ENCODE measurements at regions not wholly inside any gene's neighbourhood (a gene's known extent, or its start where the extent isn't known, plus 50 kb on each side); places are given as distances from the start of the nearest gene placed in this dataset.

DNA sequence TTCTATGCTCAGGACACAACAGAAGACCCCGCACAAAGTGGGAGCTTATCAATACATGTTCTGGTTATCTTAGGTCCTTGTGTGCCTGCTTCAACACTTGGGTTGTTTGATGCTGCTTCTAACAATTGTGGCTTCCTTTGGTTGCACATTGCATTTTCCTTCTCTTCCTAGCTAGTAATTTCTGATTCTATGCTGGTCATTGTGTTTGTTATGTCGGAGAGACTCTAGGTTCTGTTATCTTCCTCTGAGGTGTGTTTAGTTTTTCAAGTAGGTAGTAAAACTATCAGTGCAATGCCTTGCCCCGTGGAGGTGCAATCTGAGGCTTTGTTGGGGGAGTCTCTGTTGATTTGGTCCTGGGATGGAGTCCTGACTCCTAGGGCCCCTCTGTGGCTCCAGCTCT, 414.2 kb downstream of the SHANK2 start:
- no peaks in the 10 kb centered on the region for H3K36me3 ChIP-seq
- no peak overlapping the region for H3K4me2 ChIP-seq
- no peak overlapping the region for H3K4me3 ChIP-seq
- no peak overlapping the region for H3K9ac ChIP-seq
- H3K4me1 ChIP-seq: no peaks in the 10 kb centered on the region
- TF ChIP-seq Cebpa-rat (IDR thresholded peaks at IDR 0.05): no peak
- no peaks in the 10 kb centered on the region for H4K20me1 ChIP-seq
- H3K27ac ChIP-seq: no peak overlapping the region
- peaks cover 12% of the 10 kb centered on the region for H3K9me3 ChIP-seq
- H3K27me3 ChIP-seq: no peaks in the 10 kb centered on the region

DNA sequence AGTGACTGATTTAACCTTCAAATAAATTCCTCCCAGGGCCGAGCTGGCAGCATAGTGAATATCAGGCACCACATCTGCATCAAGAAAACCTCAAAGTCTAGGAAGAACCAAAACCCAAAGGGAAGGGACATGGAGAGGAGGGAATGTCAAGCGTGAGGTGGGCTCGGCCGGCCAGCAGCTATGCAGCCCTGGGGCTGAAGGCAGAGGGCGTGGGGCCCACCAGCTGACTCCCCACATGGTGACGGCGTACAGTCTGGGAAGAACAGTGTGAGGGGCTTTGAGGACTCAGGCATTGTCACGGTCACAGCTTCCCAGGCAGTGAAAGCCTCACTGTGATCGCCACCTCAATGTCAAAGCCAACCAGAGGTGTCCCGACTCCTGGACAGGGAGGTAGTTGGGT, 412.5 kb downstream of the SHANK2 start:
- no peak for TF ChIP-seq Cebpa-rat (IDR thresholded peaks at IDR 0.05)
- no peak overlapping the region for H3K27ac ChIP-seq
- H3K4me1 ChIP-seq: no peaks in the 10 kb centered on the region
- H3K36me3 ChIP-seq: no peaks in the 10 kb centered on the region
- H3K4me3 ChIP-seq: no peak overlapping the region
- no peaks in the 10 kb centered on the region for H4K20me1 ChIP-seq
- no peaks in the 10 kb centered on the region for H3K27me3 ChIP-seq
- H3K4me2 ChIP-seq: no peak overlapping the region
- H3K9ac ChIP-seq: no peak overlapping the region
- H3K9me3 ChIP-seq: peaks cover 12% of the 10 kb centered on the region

DNA sequence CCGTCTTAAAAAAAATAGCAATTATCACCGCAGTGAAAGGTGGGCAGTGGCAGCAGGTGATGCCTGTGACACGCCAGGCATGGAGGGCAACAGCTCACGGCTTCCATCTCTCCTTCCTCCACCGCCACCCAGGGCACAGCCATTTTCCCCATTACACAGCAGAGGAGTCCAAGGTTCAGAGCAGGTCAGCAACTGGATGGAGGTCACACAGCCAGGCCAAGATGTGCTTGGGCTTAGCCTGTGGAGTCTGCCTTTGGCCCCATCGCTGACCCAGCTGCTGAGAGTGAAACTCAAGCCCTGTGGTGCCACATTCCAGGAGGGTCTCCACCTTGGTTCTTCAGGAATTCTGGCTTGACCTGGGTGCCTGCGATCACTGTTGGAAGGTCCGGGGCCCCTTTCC, 411.1 kb downstream of the SHANK2 start:
- Histone ChIP-seq H3K4me3 (no peak overlapping the region), H3K36me3 (no peaks in the 10 kb centered on the region), H4K20me1 (no peaks in the 10 kb centered on the region), H3K27ac (no peak overlapping the region), H3K9ac (no peak overlapping the region), H3K27me3 (peaks cover 9% of the 10 kb centered on the region; the same call in 1 of the 2 replicates), H3K4me2 (no peak overlapping the region), H3K9me3 (peaks cover 12% of the 10 kb centered on the region), H3K4me1 (no peaks in the 10 kb centered on the region)
- TF ChIP-seq Cebpa-rat (IDR thresholded peaks at IDR 0.05): no peak

DNA sequence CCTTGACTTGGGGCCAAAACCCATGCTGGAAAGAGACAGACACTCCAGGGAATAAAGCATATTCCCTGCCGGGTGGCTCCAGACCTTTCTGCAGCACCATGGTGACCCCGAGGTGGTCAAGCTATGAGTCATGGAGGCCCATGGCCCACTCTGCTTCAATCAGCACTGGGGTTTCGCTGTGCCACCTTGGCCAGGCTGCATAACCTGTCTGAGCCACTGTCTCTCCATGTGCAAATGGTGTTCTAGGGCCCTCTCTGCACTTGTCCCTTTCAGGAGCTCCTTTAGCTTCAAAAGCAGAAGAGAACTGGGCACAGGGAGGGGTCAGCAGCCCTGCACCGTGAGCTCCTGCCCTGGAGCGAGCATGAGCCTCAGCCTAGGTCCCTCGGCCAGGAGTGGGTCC, 410.1 kb downstream of the SHANK2 start:
- no peak overlapping the region for H3K27ac ChIP-seq
- H3K9me3 ChIP-seq: peaks cover 12% of the 10 kb centered on the region
- no peak for TF ChIP-seq Cebpa-rat (IDR thresholded peaks at IDR 0.05)
- H4K20me1 ChIP-seq: no peaks in the 10 kb centered on the region
- no peaks in the 10 kb centered on the region for H3K36me3 ChIP-seq
- peaks cover 9% of the 10 kb centered on the region for H3K27me3 ChIP-seq
- H3K4me3 ChIP-seq: no peak overlapping the region
- no peaks in the 10 kb centered on the region for H3K4me1 ChIP-seq
- H3K9ac ChIP-seq: no peak overlapping the region
- H3K4me2 ChIP-seq: no peak overlapping the region

DNA sequence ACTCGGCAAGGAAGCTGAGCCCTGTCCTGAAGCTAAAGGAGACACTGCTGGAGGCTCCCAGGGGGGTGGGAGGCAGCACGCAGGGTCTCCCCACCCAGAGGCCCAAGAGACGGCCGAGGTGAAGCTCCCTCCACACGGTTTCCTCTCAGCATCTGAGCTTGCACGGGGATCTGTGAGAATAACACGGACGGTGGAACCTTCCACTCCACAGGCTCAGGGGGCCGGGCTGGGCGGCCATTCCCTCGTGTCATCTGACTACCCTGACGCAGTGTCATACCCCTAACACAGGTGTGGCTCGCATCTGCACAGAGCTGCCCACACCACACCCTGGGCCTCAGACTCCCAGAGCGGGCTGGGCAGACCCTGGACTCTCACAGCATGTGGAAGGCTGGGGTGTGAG, 409.7 kb downstream of the SHANK2 start:
- peaks cover 9% of the 10 kb centered on the region for H3K27me3 ChIP-seq
- H3K4me2 ChIP-seq: no peak overlapping the region
- H3K9ac ChIP-seq: no peak overlapping the region
- no peaks in the 10 kb centered on the region for H3K36me3 ChIP-seq
- H3K9me3 ChIP-seq: peaks cover 12% of the 10 kb centered on the region
- TF ChIP-seq Cebpa-rat (IDR thresholded peaks at IDR 0.05): no peak
- H4K20me1 ChIP-seq: no peaks in the 10 kb centered on the region
- no peaks in the 10 kb centered on the region for H3K4me1 ChIP-seq
- H3K4me3 ChIP-seq: no peak overlapping the region
- H3K27ac ChIP-seq: no peak overlapping the region

DNA sequence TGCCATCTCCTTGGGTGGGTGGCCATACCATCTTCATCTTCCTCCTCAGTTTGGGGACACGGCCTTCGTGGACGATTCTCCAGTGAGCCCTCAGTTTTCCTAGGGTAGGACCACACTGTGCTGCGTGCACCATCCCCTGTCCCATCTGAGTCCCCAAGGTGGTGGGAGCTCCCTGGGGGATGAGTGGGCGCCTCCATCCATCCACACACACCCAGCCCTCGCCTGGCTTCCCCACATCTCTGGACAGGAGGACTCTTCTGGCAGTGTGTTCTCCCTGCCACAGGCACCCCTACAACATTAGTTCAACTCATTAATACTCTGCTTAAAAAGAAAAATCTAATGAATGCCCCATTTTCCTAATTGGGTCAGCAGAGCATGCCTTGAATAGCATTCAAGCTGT, 408.5 kb downstream of the SHANK2 start:
- no peak overlapping the region for H3K27ac ChIP-seq
- no peak overlapping the region for H3K4me2 ChIP-seq
- H3K4me1 ChIP-seq: no peaks in the 10 kb centered on the region
- no peaks in the 10 kb centered on the region for H4K20me1 ChIP-seq
- H3K27me3 ChIP-seq: peaks cover 9% of the 10 kb centered on the region
- no peaks in the 10 kb centered on the region; the same call in 1 of the 2 replicates for H3K9me3 ChIP-seq
- no peak for TF ChIP-seq Cebpa-rat (IDR thresholded peaks at IDR 0.05)
- no peaks in the 10 kb centered on the region for H3K36me3 ChIP-seq
- no peak overlapping the region for H3K9ac ChIP-seq
- no peak overlapping the region for H3K4me3 ChIP-seq

DNA sequence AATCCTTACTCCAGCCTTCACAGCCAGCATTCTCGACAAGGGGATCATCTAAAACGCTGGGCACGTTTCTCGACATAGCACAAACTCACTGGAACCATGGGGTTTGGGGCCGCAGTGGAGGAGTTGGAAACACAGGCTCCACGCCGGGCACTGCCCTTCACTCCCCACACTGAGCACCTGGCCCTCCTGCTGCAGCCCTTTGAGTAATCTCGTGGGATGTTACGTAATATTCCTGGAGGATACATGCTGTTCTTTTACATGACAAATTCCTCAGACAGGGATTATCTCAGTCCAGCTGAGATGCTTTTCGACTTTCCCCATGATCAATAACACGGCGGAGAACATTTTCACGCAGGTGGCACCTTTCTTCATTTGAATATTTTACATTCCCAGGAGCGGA, 408.0 kb downstream of the SHANK2 start:
- H3K4me2 ChIP-seq: no peak overlapping the region
- no peak overlapping the region for H3K4me3 ChIP-seq
- H3K4me1 ChIP-seq: no peaks in the 10 kb centered on the region
- H3K27ac ChIP-seq: no peak overlapping the region
- no peaks in the 10 kb centered on the region for H3K36me3 ChIP-seq
- H3K9ac ChIP-seq: no peak overlapping the region
- peaks cover 9% of the 10 kb centered on the region for H3K27me3 ChIP-seq
- TF ChIP-seq Cebpa-rat (IDR thresholded peaks at IDR 0.05): no peak
- no peaks in the 10 kb centered on the region for H4K20me1 ChIP-seq
- no peaks in the 10 kb centered on the region for H3K9me3 ChIP-seq

DNA sequence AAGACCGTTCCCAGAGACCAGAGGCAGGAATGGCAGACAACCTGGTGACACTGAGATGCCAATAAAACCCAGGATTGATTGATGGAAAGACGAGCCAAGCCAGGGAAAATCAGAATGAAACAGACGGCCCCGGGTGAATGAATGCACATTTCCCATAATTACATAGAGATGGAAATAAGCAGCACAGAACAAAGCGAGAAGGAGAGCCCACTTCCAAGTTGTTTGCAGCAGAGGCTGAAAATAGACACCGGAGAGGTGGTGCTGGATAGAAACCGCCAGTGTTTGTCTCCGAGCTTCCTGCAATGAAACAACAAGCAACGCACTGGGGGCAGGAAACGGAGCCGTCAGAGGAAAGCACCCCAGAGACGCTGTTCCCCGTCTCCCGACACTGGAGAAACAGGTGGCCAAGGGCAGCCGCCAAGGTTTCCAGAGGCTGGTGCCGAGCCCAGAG, 406.8 kb downstream of the SHANK2 start:
- no peak overlapping the region for H3K4me3 ChIP-seq
- H3K36me3 ChIP-seq: no peaks in the 10 kb centered on the region
- no peak overlapping the region for H3K27ac ChIP-seq
- peaks cover 9% of the 10 kb centered on the region for H3K27me3 ChIP-seq
- no peak overlapping the region for H3K9ac ChIP-seq
- H3K9me3 ChIP-seq: no peaks in the 10 kb centered on the region
- no peaks in the 10 kb centered on the region for H4K20me1 ChIP-seq
- H3K4me2 ChIP-seq: no peak overlapping the region
- TF ChIP-seq Cebpa-rat (IDR thresholded peaks at IDR 0.05): no peak
- no peaks in the 10 kb centered on the region for H3K4me1 ChIP-seq

DNA sequence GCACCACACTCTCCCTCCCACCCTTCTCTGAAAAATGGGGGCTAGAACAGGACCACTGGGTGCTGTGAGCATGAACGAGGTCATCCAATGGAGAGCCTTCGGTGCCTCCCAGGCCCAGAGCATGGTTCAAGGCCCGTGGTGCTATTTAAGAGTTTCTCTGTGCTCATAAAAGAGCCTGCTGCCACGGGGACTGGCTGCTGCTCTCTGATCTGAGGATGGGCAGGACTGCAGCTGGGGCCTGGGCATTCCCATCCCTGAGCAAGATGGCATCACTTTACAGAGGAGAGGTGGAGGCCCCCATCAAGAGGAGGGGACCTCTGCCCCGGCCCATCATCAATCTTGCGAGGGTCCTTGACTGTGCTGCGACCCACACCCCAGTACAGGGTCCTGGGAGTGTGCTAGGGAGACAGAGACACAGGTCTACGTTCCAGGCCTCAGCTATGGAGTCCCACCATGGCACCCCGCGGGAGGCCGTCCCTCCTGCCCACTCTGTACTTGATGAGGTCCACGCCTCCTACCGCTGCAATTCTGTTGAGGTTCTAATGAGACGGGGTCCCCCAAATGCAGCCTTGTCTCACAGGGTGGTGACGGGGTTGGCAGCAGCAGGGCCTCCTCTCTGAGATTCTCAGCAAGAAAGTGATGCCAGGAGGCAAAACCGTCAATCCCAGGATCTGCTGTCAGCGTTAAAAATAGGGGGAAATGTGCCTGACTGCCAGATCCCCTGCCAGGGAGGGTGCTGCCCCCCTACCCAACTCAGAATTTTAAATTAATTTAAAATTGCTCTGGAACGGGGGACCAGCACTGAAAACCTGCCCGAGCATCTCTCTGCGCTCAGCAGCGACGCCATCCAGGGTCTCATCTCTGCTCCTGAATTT, 405.4 kb downstream of the SHANK2 start:
- H3K27ac ChIP-seq: no peak overlapping the region
- no peak overlapping the region for H3K4me3 ChIP-seq
- peaks cover 9% of the 10 kb centered on the region for H3K27me3 ChIP-seq
- H3K9ac ChIP-seq: no peak overlapping the region
- H4K20me1 ChIP-seq: no peaks in the 10 kb centered on the region
- no peak for TF ChIP-seq Cebpa-rat (IDR thresholded peaks at IDR 0.05)
- H3K4me1 ChIP-seq: no peaks in the 10 kb centered on the region
- H3K36me3 ChIP-seq: no peaks in the 10 kb centered on the region
- H3K9me3 ChIP-seq: no peaks in the 10 kb centered on the region
- no peak overlapping the region for H3K4me2 ChIP-seq

DNA sequence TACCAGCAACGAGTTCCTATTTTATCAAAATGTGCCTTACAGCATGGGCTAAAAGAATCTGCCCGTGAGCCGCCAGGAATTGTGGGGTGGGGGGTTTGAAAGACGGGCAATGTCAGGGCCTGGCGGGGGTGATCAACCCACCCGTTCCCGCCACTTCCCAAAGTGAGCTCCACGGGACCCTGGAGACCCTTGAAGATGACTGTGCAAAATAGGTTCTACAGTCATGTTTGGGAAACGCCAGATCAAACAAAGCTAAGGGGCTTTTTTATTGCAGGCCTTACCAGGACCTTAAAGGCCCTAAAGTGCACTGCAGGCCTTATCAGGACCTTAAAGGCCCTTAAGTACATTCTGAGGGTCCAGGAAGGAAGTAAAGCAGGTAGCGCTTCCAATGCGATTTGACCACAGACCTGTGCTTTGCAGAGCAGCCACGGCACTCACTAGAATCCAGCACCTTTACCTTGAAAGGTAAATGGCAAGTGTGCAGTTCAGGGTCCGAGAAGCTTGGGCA, 404.1 kb downstream of the SHANK2 start:
- H4K20me1 ChIP-seq: no peaks in the 10 kb centered on the region
- H3K36me3 ChIP-seq: no peaks in the 10 kb centered on the region
- peaks cover 9% of the 10 kb centered on the region for H3K27me3 ChIP-seq
- no peak overlapping the region for H3K27ac ChIP-seq
- H3K4me3 ChIP-seq: no peak overlapping the region
- H3K9ac ChIP-seq: no peak overlapping the region
- H3K4me1 ChIP-seq: no peaks in the 10 kb centered on the region
- no peaks in the 10 kb centered on the region for H3K9me3 ChIP-seq
- TF ChIP-seq Cebpa-rat (IDR thresholded peaks at IDR 0.05): no peak
- H3K4me2 ChIP-seq: no peak overlapping the region

Data from BLaER1 (cell line).